ENCODE measurements at regions not wholly inside any gene's neighbourhood (a gene's known extent, or its start where the extent isn't known, plus 50 kb on each side); places are given as distances from the start of the nearest gene placed in this dataset.

- H2BK20ac ChIP-seq (ENCODE audit: low read depth, low read length): no peak overlapping the region
- H3K56ac ChIP-seq (ENCODE audit: extremely low read depth, insufficient read depth, low read length): no peak overlapping the region
- CTCF ChIA-PET: no interaction called here
- DNase-seq: no peak
- intact Hi-C loops (cut with micrococcal nuclease): no loop called here
- H3K9me3 ChIP-seq (ENCODE audit: control insufficient read depth, insufficient read depth, low read length): no peaks in the 10 kb centered on the region
- H3K4me2 ChIP-seq (ENCODE audit: low read depth, low read length): no peak overlapping the region
- dilution Hi-C loops (cut with HindIII; ENCODE audit: low sequenced_read_pairs, unreplicated experiment): no loop called here
- H4K20me1 ChIP-seq (ENCODE audit: insufficient read depth, low read length): no peaks in the 10 kb centered on the region
- H3K4me1 ChIP-seq (ENCODE audit: control insufficient read depth, insufficient read depth, low read length): no peaks in the 10 kb centered on the region
- no peak overlapping the region for H3K14ac ChIP-seq (replicated peaks; ENCODE audit: low read depth, low read length)
- ATAC-seq (ENCODE audit: low read depth): no peak
- H4K5ac ChIP-seq (ENCODE audit: low read depth, low read length): no peak overlapping the region
- no peak overlapping the region for H3K27ac ChIP-seq (ENCODE audit: insufficient read depth, low read length)
- H3K18ac ChIP-seq (ENCODE audit: low read depth, low read length): no peak overlapping the region
- no peaks in the 10 kb centered on the region for H3K9me1 ChIP-seq (ENCODE audit: insufficient read depth, low read length)
- TF ChIP-seq RAD21 (IDR thresholded peaks at IDR 0.05; ENCODE audit: low read length) (no peak), CHD1 (IDR thresholded peaks at IDR 0.05; ENCODE audit: low read depth, low read length) (no peak), RCOR1 (IDR thresholded peaks at IDR 0.05; ENCODE audit: insufficient replicate concordance, low read length) (no peak), SMC3 (IDR thresholded peaks at IDR 0.05; ENCODE audit: low read depth, low read length) (no peak), CTCF (conservative IDR thresholded peaks at IDR 0.05; ENCODE audit: low read depth, low read length) (no peak), CEBPB (IDR thresholded peaks at IDR 0.05; ENCODE audit: low read depth, low read length) (no peak), BHLHE40 (IDR thresholded peaks at IDR 0.05; ENCODE audit: low read depth, low read length) (no peak), POLR2A (IDR thresholded peaks at IDR 0.05; ENCODE audit: low read depth, low read length) (no peak), USF2 (IDR thresholded peaks at IDR 0.05; ENCODE audit: low read depth, low read length) (no peak), RFX5 (IDR thresholded peaks at IDR 0.05; ENCODE audit: low read depth, low read length) (no peak), NFE2L2 (IDR thresholded peaks at IDR 0.05; ENCODE audit: low read depth, low read length) (no peak), MAFK (IDR thresholded peaks at IDR 0.05; ENCODE audit: low read depth, low read length) (no peak), ELK1 (IDR thresholded peaks at IDR 0.05; ENCODE audit: borderline replicate concordance, low read depth, low read length) (no peak), MAZ (IDR thresholded peaks at IDR 0.05; ENCODE audit: borderline replicate concordance, low read depth, low read length) (no peak), MXI1 (IDR thresholded peaks at IDR 0.05; ENCODE audit: borderline replicate concordance, low read depth, low read length) (no peak)
- no peak overlapping the region for H2AK9ac ChIP-seq (replicated peaks; ENCODE audit: low read depth, low read length, poor library complexity)
- no peak overlapping the region for H3K4ac ChIP-seq (ENCODE audit: low read depth, low read length)
- H2AK5ac ChIP-seq (ENCODE audit: low read depth, low read length): no peak overlapping the region
- POLR2A ChIA-PET (ENCODE audit: unreplicated experiment): no interaction called here
- no peak overlapping the region for H4K91ac ChIP-seq (ENCODE audit: insufficient read depth, low read depth, low read length)
- no peak overlapping the region for H2BK5ac ChIP-seq (ENCODE audit: low read depth, low read length, poor library complexity, severe bottlenecking)
- no peak overlapping the region for H3K9ac ChIP-seq (ENCODE audit: low read depth, low read length)
- H2AFZ ChIP-seq (replicated peaks; ENCODE audit: low read length, poor library complexity): no peak overlapping the region
- no peaks in the 10 kb centered on the region for H3K79me1 ChIP-seq (ENCODE audit: low read depth in 1 of 2, low read length in 2 of 2)
- H3K27me3 ChIP-seq (ENCODE audit: control insufficient read depth, insufficient read depth, low read length): peaks cover 1% of the 10 kb centered on the region; the same call in 1 of the 2 replicates
- no CpG with 5 or more reads among the region's 2 CpGs for WGBS, 2 experiments (ENCODE audit: extremely low coverage in 2 of 2, insufficient read length in 1 of 2)
- H3K4me3 ChIP-seq (ENCODE audit: insufficient read depth, low read depth, low read length): no peak overlapping the region
- in situ Hi-C loops (cut with MboI; ENCODE audit: low sequenced_read_pairs): no loop called here
- no peak overlapping the region for H4K8ac ChIP-seq (ENCODE audit: low read depth in 2 of 2, low read length in 2 of 2)
- no peaks in the 10 kb centered on the region for H3K36me3 ChIP-seq (ENCODE audit: control insufficient read depth, insufficient read depth, low read length)
- BruUV-seq (replicated peaks): no TSS peak
- no peak overlapping the region for H2BK120ac ChIP-seq (ENCODE audit: low read depth, low read length)
- H3K23ac ChIP-seq (ENCODE audit: low read depth, low read length): no peak overlapping the region
- H2BK15ac ChIP-seq (ENCODE audit: low read depth, low read length): no peak overlapping the region
Measured at GRCh38 chr16:51698647-51699046, 547.6 kb upstream of the SALL1 start.

All from IMR-90 (cell line).